ENCODE measurements at regions not wholly inside any gene's neighbourhood (a gene's known extent, or its start where the extent isn't known, plus 50 kb on each side); places are given as distances from the start of the nearest gene placed in this dataset.

DNA sequence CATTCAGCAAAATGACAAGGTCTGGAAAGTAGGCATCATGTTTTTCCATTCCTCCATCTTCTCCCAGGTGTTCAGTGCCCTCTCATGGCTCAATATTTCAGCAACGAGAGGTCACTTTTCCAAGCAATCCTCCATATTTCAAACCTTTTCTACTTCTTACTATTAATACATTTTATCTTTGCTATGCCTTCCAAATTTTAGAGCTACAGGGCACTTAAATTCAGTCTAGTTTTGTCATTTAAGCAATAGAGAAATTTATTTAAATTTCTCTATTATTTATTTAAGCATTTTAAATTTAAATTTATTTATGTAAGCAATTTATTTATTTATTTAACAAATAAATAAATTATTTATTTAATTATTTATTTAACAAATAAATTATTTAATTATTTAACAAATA lies 305.1 kb upstream of the ANXA10 start (continued):
- TF ChIP-seq, protein P1, sequence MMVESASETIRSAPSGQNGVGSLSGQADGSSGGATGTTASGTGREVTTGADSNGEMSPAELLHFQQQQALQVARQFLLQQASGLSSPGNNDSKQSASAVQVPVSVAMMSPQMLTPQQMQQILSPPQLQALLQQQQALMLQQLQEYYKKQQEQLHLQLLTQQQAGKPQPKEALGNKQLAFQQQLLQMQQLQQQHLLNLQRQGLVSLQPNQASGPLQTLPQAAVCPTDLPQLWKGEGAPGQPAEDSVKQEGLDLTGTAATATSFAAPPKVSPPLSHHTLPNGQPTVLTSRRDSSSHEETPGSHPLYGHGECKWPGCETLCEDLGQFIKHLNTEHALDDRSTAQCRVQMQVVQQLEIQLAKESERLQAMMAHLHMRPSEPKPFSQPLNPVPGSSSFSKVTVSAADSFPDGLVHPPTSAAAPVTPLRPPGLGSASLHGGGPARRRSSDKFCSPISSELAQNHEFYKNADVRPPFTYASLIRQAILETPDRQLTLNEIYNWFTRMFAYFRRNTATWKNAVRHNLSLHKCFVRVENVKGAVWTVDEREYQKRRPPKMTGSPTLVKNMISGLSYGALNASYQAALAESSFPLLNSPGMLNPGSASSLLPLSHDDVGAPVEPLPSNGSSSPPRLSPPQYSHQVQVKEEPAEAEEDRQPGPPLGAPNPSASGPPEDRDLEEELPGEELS (CRISPR knock-in tag; IDR thresholded peaks at IDR 0.05), result no peak
- TF ChIP-seq KDM3A (CRISPR knock-in tag; IDR thresholded peaks at IDR 0.05; ENCODE audit: low read depth) (no peak), CHD4 (IDR thresholded peaks at IDR 0.05; ENCODE audit: borderline replicate concordance, low read length) (no peak), ZNF879 (CRISPR knock-in tag; IDR thresholded peaks at IDR 0.05) (no peak), ZNF660 (CRISPR knock-in tag; IDR thresholded peaks at IDR 0.05; ENCODE audit: borderline replicate concordance, low read depth) (no peak), KDM4B (CRISPR knock-in tag; IDR thresholded peaks at IDR 0.05) (no peak), ZNF883 (CRISPR knock-in tag; IDR thresholded peaks at IDR 0.05; ENCODE audit: not compliant biosample characterization) (no peak)

GRCh38 chr4:167802463-167803212 lies 289.7 kb upstream of the ANXA10 start:
- ChIA-PET POLR2A (no interaction called here), CTCF (ENCODE audit: low intra/inter-chr PET ratio, low total read pairs) (no interaction called here)
- Histone ChIP-seq H3K27ac (ENCODE audit: extremely low read length, insufficient read depth, low read length) (no peak overlapping the region), H3K27me3 (ENCODE audit: control insufficient read depth in 1 of 2, insufficient read depth in 2 of 2, low read length in 2 of 2) (no peaks in the 10 kb centered on the region), H4K20me1 (ENCODE audit: insufficient read depth, low read length) (no peaks in the 10 kb centered on the region), H3K9ac (ENCODE audit: insufficient read depth, low read depth, low read length) (no peak overlapping the region), H3K9me3 (ENCODE audit: low read length) (peaks cover 21% of the 10 kb centered on the region), H3K36me3 (replicated peaks in 1 of 2; ENCODE audit: control insufficient read depth in 1 of 2, insufficient read depth in 2 of 2, low read length in 2 of 2) (no peaks in the 10 kb centered on the region), H3K4me2 (ENCODE audit: low read depth, low read length) (no peak overlapping the region), H3K4me1 (ENCODE audit: insufficient read depth, low read length) (no peaks in the 10 kb centered on the region), H3K79me2 (ENCODE audit: insufficient read depth, low read length) (no peaks in the 10 kb centered on the region), H3K4me3 (replicated peaks in 1 of 3; ENCODE audit: insufficient read depth in 1 of 3, low read depth in 2 of 3, low read length in 3 of 3) (no peak overlapping the region), H2AFZ (ENCODE audit: low read length) (no peak overlapping the region)
- 2% methylated on average over 3 of the region's 3 CpGs for WGBS (ENCODE audit: low lambda C conversion rate)
- FAIRE-seq (no peak), DNase-seq (ENCODE audit: low spot score) (no peak), ATAC-seq (no peak)
- TF ChIP-seq SRF (IDR thresholded peaks at IDR 0.05; ENCODE audit: low read depth, low read length) (no peak), ZNF75D (CRISPR knock-in tag; IDR thresholded peaks at IDR 0.05; ENCODE audit: borderline replicate concordance) (no peak), ZNF652 (CRISPR knock-in tag; IDR thresholded peaks at IDR 0.05; ENCODE audit: borderline replicate concordance, low read depth) (no peak), SIX1 (CRISPR knock-in tag; IDR thresholded peaks at IDR 0.05; ENCODE audit: borderline replicate concordance) (no peak)
- in situ Hi-C loops (cut with HindIII; ENCODE audit: extremely low pct_ligation_motif_present, low pct_unique_long_range_greater_than_20kb) (no loop called here), intact Hi-C loops (cut with micrococcal nuclease; ENCODE audit: unreplicated experiment) (no loop called here)
- no TSS peak for BruUV-seq (replicated peaks)

Measured in HepG2 (cell line).